Natural killer cell treated with Interleukin-12 subunit alpha and Interleukin-12 subunit beta and Interleukin-15 and Interleukin-18, amount 100 ng/mL, for 72 hours (primary cell): ENCODE measurements at regions not wholly inside any gene's neighbourhood (a gene's known extent, or its start where the extent isn't known, plus 50 kb on each side); places are given as distances from the start of the nearest gene placed in this dataset.
A peak's percentile ranks its signal among the peaks of the same experiment; 100 is the strongest.

Source experiments
- ATAC-seq, 2 donors: fragments of 150-1000 bp; cut with Tn5 transposase in 1 of 2; sonication (Bioruptor Pico), chemical (Tn5 transposase) in 1 of 2; 2 replicates each; pipeline ENCODE4 v1.10.0; 2021
- DNase-seq: peaks from one replicate; pipeline ENCODE4 v3.0.0; 2022; ENCODE audit warnings: low spot score
- H3K27ac Mint-ChIP-seq, 2 donors: 1 replicate in 1 of 2; 2 replicates in 1 of 2; pipeline ENCODE4 v1.8.0; 2022; ENCODE audit warnings: mixed read lengths in 2 of 2, mild to moderate bottlenecking in 1 of 2, moderate library complexity in 1 of 2
- H3K27me3 Mint-ChIP-seq, 2 donors: 1 replicate in 1 of 2; 2 replicates in 1 of 2; pipeline ENCODE4 v1.8.0; 2022; ENCODE audit warnings: mixed read lengths in 2 of 2
- H3K36me3 Mint-ChIP-seq: one replicate; pipeline ENCODE4 v1.8.0; 2022; ENCODE audit warnings: mixed read lengths
- H3K4me1 Mint-ChIP-seq, 2 donors: 1 replicate in 1 of 2; 2 replicates in 1 of 2; pipeline ENCODE4 v1.8.0; 2022; ENCODE audit warnings: low read depth in 2 of 2, mixed read lengths in 2 of 2, mild to moderate bottlenecking in 1 of 2
- H3K4me3 Mint-ChIP-seq: one replicate; pipeline ENCODE4 v1.8.0; 2022; ENCODE audit warnings: mixed read lengths
- H3K9me3 Mint-ChIP-seq: 2 replicates; pipeline ENCODE4 v1.8.0; 2022; ENCODE audit warnings: mixed read lengths

DNA sequence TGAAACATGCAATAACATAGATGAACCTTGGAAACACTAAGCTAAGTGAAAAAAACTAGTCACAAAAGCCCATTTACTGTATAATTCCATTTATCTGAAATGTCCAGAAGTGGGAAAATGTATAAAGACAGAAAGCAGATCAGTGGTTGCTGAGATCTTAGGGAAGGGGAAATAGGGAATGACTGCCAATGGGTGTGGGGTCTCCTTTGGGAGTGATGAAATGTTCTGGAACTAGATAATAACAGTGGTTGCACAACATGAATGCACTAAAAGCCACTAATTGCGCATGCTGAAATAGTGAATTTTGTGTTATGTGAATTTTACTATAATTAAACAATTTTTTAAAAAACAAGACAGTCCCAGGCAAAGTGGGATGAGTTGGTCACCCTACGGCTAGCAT, 472.8 kb downstream of the CCDC171 start:
- Mint-ChIP-seq H3K27me3 (peaks cover 9 to 19% of the 10 kb centered on the region in 2 donors), H3K27ac (no peak overlapping the region), H3K36me3 (no peaks in the 10 kb centered on the region), H3K4me1 (peaks cover 11 to 18% of the 10 kb centered on the region in 2 donors), H3K9me3 (no peaks in the 10 kb centered on the region), H3K4me3 (no peak overlapping the region)
- DNase-seq (no peak), ATAC-seq (no peak)

DNA sequence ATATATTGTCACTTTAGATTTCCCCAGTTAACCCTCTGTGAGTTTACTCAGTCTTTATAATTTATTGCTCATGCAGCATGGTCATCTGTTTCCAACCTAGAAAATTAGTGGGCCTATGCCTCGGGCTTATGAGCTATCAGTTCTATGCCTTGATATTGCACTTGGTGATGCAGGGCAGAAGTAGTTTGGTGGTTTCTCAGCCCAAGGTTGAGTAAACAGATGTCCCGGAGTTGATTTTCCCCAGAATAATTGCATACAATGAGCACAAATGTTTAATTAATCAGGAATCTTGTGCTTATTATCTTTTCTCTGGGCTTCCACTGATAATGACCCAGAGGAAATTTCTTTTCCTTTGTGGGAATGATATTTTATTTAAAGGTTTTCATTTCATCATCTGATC, 474.0 kb downstream of the CCDC171 start:
- peaks cover 9 to 21% of the 10 kb centered on the region in 2 donors for H3K27me3 Mint-ChIP-seq
- no peak for ATAC-seq
- H3K4me3 Mint-ChIP-seq = no peak overlapping the region
- H3K4me1 Mint-ChIP-seq = peaks cover 13 to 23% of the 10 kb centered on the region in 2 donors
- no peak for DNase-seq
- no peaks in the 10 kb centered on the region for H3K9me3 Mint-ChIP-seq
- H3K36me3 Mint-ChIP-seq = no peaks in the 10 kb centered on the region
- no peak overlapping the region for H3K27ac Mint-ChIP-seq

DNA sequence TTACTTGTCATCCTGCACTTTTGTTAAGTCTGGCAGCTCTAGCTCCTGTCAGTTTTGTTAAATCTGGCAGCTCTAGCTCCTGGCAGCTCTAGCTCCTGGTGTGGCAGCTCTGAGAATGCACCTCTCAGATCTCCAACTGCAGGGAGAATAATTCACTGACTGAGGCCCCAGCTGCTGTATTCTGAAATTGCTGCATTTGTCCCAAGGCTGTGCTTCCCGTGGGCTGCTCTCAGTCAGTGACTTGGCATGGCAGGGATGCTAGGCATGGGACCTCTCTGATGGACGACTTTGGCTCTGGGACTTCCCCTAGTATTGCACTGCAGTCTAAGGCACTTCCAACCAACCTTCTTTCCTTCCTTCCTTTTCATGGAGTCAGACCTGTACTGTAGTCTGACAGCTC, 475.7 kb downstream of the CCDC171 start:
- no peak overlapping the region for H3K27ac Mint-ChIP-seq
- ATAC-seq = no peak
- no peaks in the 10 kb centered on the region for H3K9me3 Mint-ChIP-seq
- H3K4me3 Mint-ChIP-seq = no peak overlapping the region
- peaks cover 13 to 23% of the 10 kb centered on the region in 2 donors for H3K4me1 Mint-ChIP-seq
- H3K27me3 Mint-ChIP-seq = peaks cover 9 to 25% of the 10 kb centered on the region in 2 donors
- H3K36me3 Mint-ChIP-seq = no peaks in the 10 kb centered on the region
- no peak for DNase-seq

GRCh38 chr9:16029046-16029615, 476.3 kb downstream of the CCDC171 start:
- H3K27me3 Mint-ChIP-seq = peaks cover 9 to 25% of the 10 kb centered on the region in 2 donors
- no peaks in the 10 kb centered on the region for H3K9me3 Mint-ChIP-seq
- ATAC-seq = no peak
- H3K36me3 Mint-ChIP-seq = no peaks in the 10 kb centered on the region
- no peak overlapping the region for H3K27ac Mint-ChIP-seq
- H3K4me3 Mint-ChIP-seq = no peak overlapping the region
- DNase-seq = no peak
- peaks cover 13 to 23% of the 10 kb centered on the region in 2 donors for H3K4me1 Mint-ChIP-seq

DNA sequence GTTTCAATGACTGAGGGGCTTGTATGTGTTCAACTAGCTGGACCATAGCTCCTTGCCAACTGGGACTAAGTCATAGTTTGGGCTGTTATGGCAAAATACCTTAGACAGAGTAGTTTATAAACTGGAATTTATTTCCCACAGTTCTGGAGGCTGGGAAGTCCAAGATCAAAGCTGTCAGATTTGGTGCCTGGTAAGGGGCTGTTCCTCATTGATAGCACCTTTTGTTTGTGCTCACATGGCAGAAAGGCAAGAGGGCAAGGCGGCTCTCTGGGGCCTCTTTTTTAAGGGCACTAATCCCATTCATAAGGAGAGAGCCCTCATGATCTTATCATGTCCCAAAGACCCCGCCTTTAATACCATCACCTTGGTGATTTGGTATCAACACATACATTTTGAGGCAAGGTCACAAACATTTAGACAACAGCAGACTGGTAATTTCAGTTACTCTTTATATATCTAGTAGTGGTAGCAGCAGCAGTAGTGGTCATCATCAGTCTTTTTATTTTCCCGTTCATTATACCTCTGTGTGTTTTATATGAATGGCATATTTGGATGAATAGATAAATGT, 477.0 kb downstream of the CCDC171 start:
- no peak for ATAC-seq
- peaks cover 9 to 27% of the 10 kb centered on the region in 2 donors for H3K27me3 Mint-ChIP-seq
- peak overlapping the region in 1 of 2 donors; percentile 47 for H3K27ac Mint-ChIP-seq
- no peak overlapping the region for H3K4me3 Mint-ChIP-seq
- no peaks in the 10 kb centered on the region for H3K9me3 Mint-ChIP-seq
- H3K4me1 Mint-ChIP-seq = peaks cover 13 to 23% of the 10 kb centered on the region in 2 donors
- DNase-seq = no peak
- no peaks in the 10 kb centered on the region for H3K36me3 Mint-ChIP-seq

- H3K4me3 Mint-ChIP-seq = peak overlapping the region; percentile 32
Observed at GRCh38 chr9:16030528-16031185, 477.8 kb downstream of the CCDC171 start.

GRCh38 chr9:16031486-16031885, 478.6 kb downstream of the CCDC171 start:
- DNase-seq = no peak
- no peak for ATAC-seq
- Mint-ChIP-seq H3K4me1 (peaks cover 13 to 28% of the 10 kb centered on the region in 2 donors), H3K9me3 (no peaks in the 10 kb centered on the region), H3K27me3 (peaks cover 10 to 28% of the 10 kb centered on the region in 2 donors), H3K36me3 (no peaks in the 10 kb centered on the region), H3K27ac (no peak overlapping the region), H3K4me3 (no peak overlapping the region)

More at GRCh38 chr9:16030528-16031185, 477.8 kb downstream of the CCDC171 start:
- peaks cover 13 to 28% of the 10 kb centered on the region in 2 donors for H3K4me1 Mint-ChIP-seq
- DNase-seq (peak; percentile 76), ATAC-seq (peak; percentile 86 to 92)
- peaks cover 9 to 27% of the 10 kb centered on the region in 2 donors for H3K27me3 Mint-ChIP-seq
- no peaks in the 10 kb centered on the region for H3K36me3 Mint-ChIP-seq
- peak overlapping the region in 1 of 2 donors; percentile 47 for H3K27ac Mint-ChIP-seq
- no peaks in the 10 kb centered on the region for H3K9me3 Mint-ChIP-seq

- Mint-ChIP-seq H3K4me1 (peaks cover 13 to 28% of the 10 kb centered on the region in 2 donors), H3K9me3 (no peaks in the 10 kb centered on the region), H3K27ac (no peak overlapping the region), H3K4me3 (no peak overlapping the region), H3K27me3 (peaks cover 15 to 31% of the 10 kb centered on the region in 2 donors), H3K36me3 (no peaks in the 10 kb centered on the region)
- DNase-seq (no peak), ATAC-seq (no peak)
Observed at GRCh38 chr9:16031971-16032370, 479.1 kb downstream of the CCDC171 start.

GRCh38 chr9:16032799-16033198, 480.0 kb downstream of the CCDC171 start:
- no peak for ATAC-seq
- H3K9me3 Mint-ChIP-seq = no peaks in the 10 kb centered on the region
- H3K27ac Mint-ChIP-seq = no peak overlapping the region
- H3K36me3 Mint-ChIP-seq = no peaks in the 10 kb centered on the region
- no peak overlapping the region for H3K4me3 Mint-ChIP-seq
- peaks cover 15 to 32% of the 10 kb centered on the region in 2 donors for H3K27me3 Mint-ChIP-seq
- H3K4me1 Mint-ChIP-seq = peaks cover 13 to 27% of the 10 kb centered on the region in 2 donors
- no peak for DNase-seq

DNA sequence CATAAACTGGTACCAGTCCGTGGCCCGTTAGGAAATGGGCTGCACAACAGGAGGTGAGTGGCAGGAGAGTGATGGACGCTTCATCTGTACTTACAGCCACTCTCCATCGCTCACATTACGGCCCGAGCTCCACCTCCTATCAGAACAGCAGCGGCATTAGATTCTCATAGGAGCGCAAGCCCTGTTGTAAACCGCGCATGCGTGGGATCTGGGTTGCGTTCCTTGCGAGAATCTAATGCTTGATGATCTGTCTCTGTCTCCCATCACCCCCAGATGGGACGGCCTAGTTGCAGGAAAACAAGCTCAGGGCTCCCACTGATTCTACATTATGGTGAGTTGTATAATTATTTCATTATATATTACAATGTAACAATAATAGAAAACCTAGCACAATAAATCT, 480.4 kb downstream of the CCDC171 start:
- no peaks in the 10 kb centered on the region for H3K36me3 Mint-ChIP-seq
- H3K27me3 Mint-ChIP-seq = peaks cover 15 to 28% of the 10 kb centered on the region in 2 donors
- no peaks in the 10 kb centered on the region for H3K9me3 Mint-ChIP-seq
- H3K4me1 Mint-ChIP-seq = peaks cover 13 to 24% of the 10 kb centered on the region in 2 donors
- no peak for DNase-seq
- ATAC-seq = no peak
- H3K4me3 Mint-ChIP-seq = no peak overlapping the region
- H3K27ac Mint-ChIP-seq = no peak overlapping the region

- Mint-ChIP-seq H3K27me3 (peaks cover 13 to 25% of the 10 kb centered on the region in 2 donors), H3K36me3 (no peaks in the 10 kb centered on the region), H3K4me3 (no peak overlapping the region), H3K9me3 (no peaks in the 10 kb centered on the region), H3K27ac (no peak overlapping the region), H3K4me1 (peaks cover 13 to 24% of the 10 kb centered on the region in 2 donors)
- ATAC-seq (no peak), DNase-seq (no peak)
Observed at GRCh38 chr9:16033921-16034691, 481.3 kb downstream of the CCDC171 start.

DNA sequence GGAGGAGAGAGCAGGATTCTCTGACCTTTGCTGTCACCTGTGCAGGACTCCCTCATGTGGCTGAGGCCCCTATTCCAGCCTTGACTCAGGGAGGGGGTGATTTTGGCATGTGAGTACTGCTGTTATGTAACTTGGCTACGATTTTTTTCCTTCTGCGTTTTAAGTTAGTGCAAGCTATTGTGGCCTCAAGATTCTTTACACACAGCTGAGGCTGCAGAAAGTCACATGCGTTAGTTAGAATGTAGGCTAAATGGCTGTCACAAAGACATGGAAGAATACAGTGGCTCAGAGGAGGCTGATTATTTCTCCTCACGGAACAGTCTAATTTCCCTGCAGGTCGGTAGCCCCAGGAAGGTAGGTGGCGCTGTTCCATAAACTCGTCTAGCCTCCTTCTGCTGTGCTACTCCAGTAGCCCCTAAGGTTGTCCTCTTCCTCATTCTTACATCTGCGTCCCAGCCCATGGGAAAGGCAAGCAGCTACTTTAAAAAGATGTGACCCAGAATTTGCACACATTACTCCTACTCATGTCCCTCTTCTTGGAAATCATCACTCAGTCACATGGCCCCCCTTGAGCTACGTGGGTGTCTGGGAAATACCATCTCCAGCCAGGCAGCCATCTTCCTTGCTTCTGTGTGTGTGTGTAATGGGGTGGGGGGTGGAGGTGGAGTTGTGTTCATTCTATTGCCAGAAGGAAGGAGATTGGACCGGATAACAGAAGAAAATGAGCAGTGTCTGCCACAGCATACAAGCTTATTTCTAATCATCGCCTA, 486.6 kb downstream of the CCDC171 start:
- H3K36me3 Mint-ChIP-seq = no peaks in the 10 kb centered on the region
- H3K27me3 Mint-ChIP-seq = peaks cover 10 to 13% of the 10 kb centered on the region in 2 donors
- H3K4me3 Mint-ChIP-seq = no peak overlapping the region
- no peak overlapping the region for H3K27ac Mint-ChIP-seq
- peaks cover 0 to 5% of the 10 kb centered on the region in 2 donors for H3K4me1 Mint-ChIP-seq
- no peak for ATAC-seq
- no peaks in the 10 kb centered on the region for H3K9me3 Mint-ChIP-seq
- no peak for DNase-seq
